ENCODE measurements at regions not wholly inside any gene's neighbourhood (a gene's known extent, or its start where the extent isn't known, plus 50 kb on each side); places are given as distances from the start of the nearest gene placed in this dataset.

- TF ChIP-seq POLR2A (IDR thresholded peaks at IDR 0.05) (no peak), CTCF (IDR thresholded peaks at IDR 0.05) (peak; percentile 87 to 99 (median 96)), EP300 (IDR thresholded peaks at IDR 0.05) (peak in 1 of 2 donors; percentile 41)
Measured at GRCh38 chr14:94689218-94689984, 77.2 kb downstream of the SERPINA3 start.
